ENCODE measurements at regions not wholly inside any gene's neighbourhood (a gene's known extent, or its start where the extent isn't known, plus 50 kb on each side); places are given as distances from the start of the nearest gene placed in this dataset.

DNA sequence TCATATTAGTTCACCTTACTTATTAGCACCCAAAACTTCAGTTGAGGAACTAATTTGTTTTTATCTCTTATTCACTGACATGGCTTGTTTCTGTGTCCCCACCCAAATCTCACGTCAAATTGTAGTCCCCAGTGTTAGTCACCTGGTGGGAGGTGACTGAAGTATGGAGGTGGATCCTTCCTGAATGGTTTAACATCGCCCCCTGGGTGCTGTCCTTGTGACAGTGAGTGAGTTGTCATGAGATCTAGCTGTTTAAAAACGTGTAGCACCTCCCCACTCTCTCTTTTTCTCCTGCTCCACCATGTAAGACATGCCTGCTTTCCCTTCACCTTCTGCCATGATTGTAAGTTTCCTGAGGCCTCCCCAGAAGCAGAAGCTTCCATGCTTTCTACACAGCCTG lies 75.0 kb upstream of the HECTD2 start:
- DNase-seq = no peak

DNA sequence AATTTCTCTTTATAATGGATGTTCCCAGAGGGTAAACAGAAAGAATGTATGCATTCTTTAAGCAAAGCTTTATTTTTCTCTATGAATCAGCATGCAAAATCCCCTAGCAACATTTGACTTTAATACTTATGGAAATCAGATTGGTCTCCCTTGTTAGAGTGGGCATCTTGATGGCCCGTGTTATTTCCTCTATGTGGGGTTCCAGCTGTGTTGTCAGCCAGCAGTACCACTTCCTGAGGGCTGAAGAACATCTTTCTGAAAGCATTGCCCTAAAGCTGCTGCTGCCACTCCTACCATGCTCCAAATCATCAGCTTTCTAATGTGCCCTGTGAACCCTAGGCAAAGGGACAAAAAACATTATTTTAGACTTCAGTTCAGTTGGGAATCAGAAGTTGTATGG lies 70.4 kb upstream of the HECTD2 start:
- no peak for DNase-seq

- peak; percentile 94 for DNase-seq
Measured at GRCh38 chr10:91340613-91341362, 69.4 kb upstream of the HECTD2 start.

GRCh38 chr10:91341686-91342085 lies 68.5 kb upstream of the HECTD2 start:
- DNase-seq = no peak

- DNase-seq = no peak
Measured at GRCh38 chr10:91343010-91343409, 67.1 kb upstream of the HECTD2 start.

- DNase-seq = no peak
Measured at GRCh38 chr10:91344117-91344856, 65.9 kb upstream of the HECTD2 start.

- DNase-seq = peak; percentile 38
Measured at GRCh38 chr10:91345716-91346115, 64.4 kb upstream of the HECTD2 start.

DNA sequence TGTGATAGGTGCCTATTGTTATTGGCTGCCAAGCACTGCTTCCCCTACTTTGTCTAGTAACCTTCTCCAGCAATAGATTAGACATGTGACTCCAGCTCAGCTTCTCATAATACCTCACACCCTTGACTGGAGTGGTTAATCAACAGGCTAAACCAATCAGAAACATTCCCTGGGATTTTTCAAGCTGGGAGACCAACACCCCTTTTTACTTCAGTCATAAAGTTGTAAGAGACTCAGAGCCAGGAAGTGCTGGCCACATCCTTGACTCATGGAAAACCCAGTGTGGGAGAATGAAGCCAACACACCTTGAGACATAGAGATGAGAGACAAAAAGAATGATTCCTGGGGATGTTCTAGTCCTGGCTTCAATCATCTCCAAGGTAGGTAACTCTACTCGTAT lies 62.6 kb upstream of the HECTD2 start:
- DNase-seq = no peak

GRCh38 chr10:91349381-91349780 lies 60.8 kb upstream of the HECTD2 start:
- peak; percentile 96 for DNase-seq

GRCh38 chr10:91350651-91351081 lies 59.5 kb upstream of the HECTD2 start:
- peak; percentile 31 for DNase-seq

- DNase-seq = peak; percentile 41
Measured at GRCh38 chr10:91352760-91353159, 57.4 kb upstream of the HECTD2 start.

DNA sequence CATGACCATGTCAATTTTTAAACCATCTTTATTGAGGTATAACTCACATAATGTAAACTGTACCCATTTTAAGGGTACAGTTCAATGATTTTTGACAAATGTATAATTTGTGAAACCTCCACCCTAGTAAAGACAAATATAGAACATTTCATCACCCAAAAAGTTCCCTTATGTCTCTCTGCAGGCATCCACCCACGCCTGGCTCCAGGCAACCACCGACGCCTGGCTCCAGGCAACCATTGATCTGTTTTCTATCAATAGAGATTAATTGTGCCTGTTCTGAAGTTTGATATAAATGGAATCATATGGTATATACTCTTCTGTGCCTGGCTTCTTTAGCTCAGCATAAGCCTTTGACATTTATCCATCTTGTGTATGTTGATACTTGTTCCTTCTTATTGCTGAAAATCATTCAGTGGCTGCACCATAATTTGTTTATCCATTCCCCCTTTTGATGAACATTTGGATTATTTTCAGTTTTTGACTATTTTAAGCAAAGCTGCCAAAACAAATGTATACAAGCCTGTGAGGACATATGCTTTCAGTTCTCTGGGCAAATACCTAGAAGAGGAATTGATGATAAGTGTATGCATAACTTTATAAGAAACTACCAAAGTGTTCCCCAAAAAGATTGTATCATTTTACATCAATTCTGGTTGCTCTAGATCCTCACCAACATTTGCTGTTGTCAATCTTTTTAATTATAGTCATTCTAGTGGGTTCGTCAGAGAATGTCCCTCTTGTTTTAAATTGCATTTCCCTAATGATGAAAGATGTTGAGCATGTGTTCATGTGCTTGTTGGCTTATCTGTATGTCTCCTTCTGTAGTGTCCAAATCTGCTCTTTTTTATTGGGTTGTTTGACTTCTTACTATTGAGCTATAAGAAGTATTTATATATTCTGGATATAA lies 55.7 kb upstream of the HECTD2 start:
- DNase-seq = no peak

GRCh38 chr10:91355998-91356397 lies 54.1 kb upstream of the HECTD2 start:
- DNase-seq = no peak

- DNase-seq = no peak
Measured at GRCh38 chr10:91357497-91357896, 52.6 kb upstream of the HECTD2 start.
